ENCODE measurements at regions not wholly inside any gene's neighbourhood (a gene's known extent, or its start where the extent isn't known, plus 50 kb on each side); places are given as distances from the start of the nearest gene placed in this dataset.

- no peak overlapping the region for H3K4me3 ChIP-seq (ENCODE audit: control insufficient read depth in 2 of 3, extremely low read depth in 1 of 3, insufficient read depth in 2 of 3, low read depth in 1 of 3, low read length in 3 of 3)
- DNase-seq (ENCODE audit: low read depth, low spot score) (no peak), FAIRE-seq (no peak)
- H2AFZ ChIP-seq (ENCODE audit: control insufficient read depth, low read length): no peak overlapping the region
- no peaks in the 10 kb centered on the region for H3K36me3 ChIP-seq (ENCODE audit: control insufficient read depth in 2 of 2, extremely low read depth in 1 of 2, insufficient read depth in 2 of 2, low read length in 2 of 2)
- H3K9ac ChIP-seq (ENCODE audit: control insufficient read depth, extremely low read depth, insufficient read depth, low read length): no peak overlapping the region
- no peaks in the 10 kb centered on the region for H3K9me1 ChIP-seq (ENCODE audit: control insufficient read depth, extremely low read depth, insufficient read depth, low read length)
- no peak overlapping the region for H3K27ac ChIP-seq (ENCODE audit: control insufficient read depth, insufficient read depth, low read length)
- no peaks in the 10 kb centered on the region for H3K27me3 ChIP-seq (ENCODE audit: control insufficient read depth, extremely low read depth, insufficient read depth, low read length)
- no peaks in the 10 kb centered on the region for H3K4me1 ChIP-seq (ENCODE audit: control insufficient read depth, extremely low read depth, insufficient read depth, low read length)
- dilution Hi-C loops (cut with MboI; ENCODE audit: extremely low pct_ligation_motif_present, low sequenced_read_pairs): no loop called here
- no peaks in the 10 kb centered on the region for H3K9me3 ChIP-seq (ENCODE audit: control insufficient read depth, low read depth, low read length)
- no peaks in the 10 kb centered on the region for H4K20me1 ChIP-seq (ENCODE audit: control insufficient read depth, extremely low read depth, insufficient read depth, low read length)
- TF ChIP-seq CTCF (optimal IDR thresholded peaks at IDR 0.05 in 1 of 3, IDR thresholded peaks at IDR 0.05 in 1 of 3, conservative IDR thresholded peaks at IDR 0.05 in 1 of 3; ENCODE audit: extremely low read depth in 1 of 3, insufficient read depth in 2 of 3, low read length in 3 of 3): no peak
- TF ChIP-seq EZH2 (IDR thresholded peaks at IDR 0.05; ENCODE audit: low read length): no peak
- H3K4me2 ChIP-seq (ENCODE audit: control insufficient read depth, extremely low read depth, insufficient read depth, low read depth, low read length): no peak overlapping the region
- H3K79me2 ChIP-seq (ENCODE audit: control insufficient read depth, insufficient read depth, low read length): no peaks in the 10 kb centered on the region
Measured at GRCh38 chr9:28127101-28127500, 553.8 kb upstream of the C9orf72 start.

GRCh38 chr9:28134446-28134976 lies 561.2 kb upstream of the C9orf72 start:
- no peak overlapping the region for H3K9ac ChIP-seq (ENCODE audit: control insufficient read depth, extremely low read depth, insufficient read depth, low read length)
- H3K9me3 ChIP-seq (ENCODE audit: control insufficient read depth, low read depth, low read length): no peaks in the 10 kb centered on the region
- H3K36me3 ChIP-seq (ENCODE audit: control insufficient read depth in 2 of 2, extremely low read depth in 1 of 2, insufficient read depth in 2 of 2, low read length in 2 of 2): no peaks in the 10 kb centered on the region
- H2AFZ ChIP-seq (ENCODE audit: control insufficient read depth, low read length): no peak overlapping the region
- no peak for DNase-seq (ENCODE audit: low read depth, low spot score)
- no peak for FAIRE-seq
- dilution Hi-C loops (cut with MboI; ENCODE audit: extremely low pct_ligation_motif_present, low sequenced_read_pairs): no loop called here
- H3K4me1 ChIP-seq (ENCODE audit: control insufficient read depth, extremely low read depth, insufficient read depth, low read length): no peaks in the 10 kb centered on the region
- no peak for TF ChIP-seq CTCF (optimal IDR thresholded peaks at IDR 0.05 in 1 of 3, IDR thresholded peaks at IDR 0.05 in 1 of 3, conservative IDR thresholded peaks at IDR 0.05 in 1 of 3; ENCODE audit: extremely low read depth in 1 of 3, insufficient read depth in 2 of 3, low read length in 3 of 3)
- no peak for TF ChIP-seq EZH2 (IDR thresholded peaks at IDR 0.05; ENCODE audit: low read length)
- no peak overlapping the region for H3K27ac ChIP-seq (ENCODE audit: control insufficient read depth, insufficient read depth, low read length)
- no peaks in the 10 kb centered on the region for H3K79me2 ChIP-seq (ENCODE audit: control insufficient read depth, insufficient read depth, low read length)
- H4K20me1 ChIP-seq (ENCODE audit: control insufficient read depth, extremely low read depth, insufficient read depth, low read length): no peaks in the 10 kb centered on the region
- no peaks in the 10 kb centered on the region for H3K27me3 ChIP-seq (ENCODE audit: control insufficient read depth, extremely low read depth, insufficient read depth, low read length)
- no peak overlapping the region for H3K4me2 ChIP-seq (ENCODE audit: control insufficient read depth, extremely low read depth, insufficient read depth, low read depth, low read length)
- H3K4me3 ChIP-seq (ENCODE audit: control insufficient read depth in 2 of 3, extremely low read depth in 1 of 3, insufficient read depth in 2 of 3, low read depth in 1 of 3, low read length in 3 of 3): no peak overlapping the region
- no peaks in the 10 kb centered on the region for H3K9me1 ChIP-seq (ENCODE audit: control insufficient read depth, extremely low read depth, insufficient read depth, low read length)

Measured in keratinocyte (primary cell).